ENCODE measurements at regions not wholly inside any gene's neighbourhood (a gene's known extent, or its start where the extent isn't known, plus 50 kb on each side); places are given as distances from the start of the nearest gene placed in this dataset.

DNA sequence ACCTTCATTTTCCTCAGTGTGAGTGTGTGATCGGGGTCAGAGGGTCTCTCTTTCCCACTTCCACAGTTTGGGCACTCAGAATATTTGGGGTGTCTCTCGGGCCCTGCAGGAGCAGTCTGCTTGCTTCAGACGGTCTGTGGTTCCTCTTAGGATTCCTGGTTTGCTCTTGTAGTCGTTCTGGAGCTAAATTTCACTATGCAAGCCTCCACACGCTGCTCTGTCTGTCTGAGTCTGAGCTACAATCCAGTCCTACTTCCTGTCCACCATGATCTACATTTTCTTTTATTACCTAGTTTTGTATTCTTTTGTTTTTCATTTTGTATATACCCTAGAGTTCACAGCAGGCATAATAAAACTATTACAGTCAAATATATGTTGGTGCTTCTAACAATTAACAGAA is 1967.3 kb upstream of the NUDT12 start:
- TF ChIP-seq POLR2A (IDR thresholded peaks at IDR 0.05): no peak
- TF ChIP-seq, protein P1, sequence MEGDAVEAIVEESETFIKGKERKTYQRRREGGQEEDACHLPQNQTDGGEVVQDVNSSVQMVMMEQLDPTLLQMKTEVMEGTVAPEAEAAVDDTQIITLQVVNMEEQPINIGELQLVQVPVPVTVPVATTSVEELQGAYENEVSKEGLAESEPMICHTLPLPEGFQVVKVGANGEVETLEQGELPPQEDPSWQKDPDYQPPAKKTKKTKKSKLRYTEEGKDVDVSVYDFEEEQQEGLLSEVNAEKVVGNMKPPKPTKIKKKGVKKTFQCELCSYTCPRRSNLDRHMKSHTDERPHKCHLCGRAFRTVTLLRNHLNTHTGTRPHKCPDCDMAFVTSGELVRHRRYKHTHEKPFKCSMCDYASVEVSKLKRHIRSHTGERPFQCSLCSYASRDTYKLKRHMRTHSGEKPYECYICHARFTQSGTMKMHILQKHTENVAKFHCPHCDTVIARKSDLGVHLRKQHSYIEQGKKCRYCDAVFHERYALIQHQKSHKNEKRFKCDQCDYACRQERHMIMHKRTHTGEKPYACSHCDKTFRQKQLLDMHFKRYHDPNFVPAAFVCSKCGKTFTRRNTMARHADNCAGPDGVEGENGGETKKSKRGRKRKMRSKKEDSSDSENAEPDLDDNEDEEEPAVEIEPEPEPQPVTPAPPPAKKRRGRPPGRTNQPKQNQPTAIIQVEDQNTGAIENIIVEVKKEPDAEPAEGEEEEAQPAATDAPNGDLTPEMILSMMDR (IDR thresholded peaks at IDR 0.05): no peak

Measured in right lobe of liver (tissue), 4 donors.